SU-DHL-6 (cell line): ENCODE measurements at regions not wholly inside any gene's neighbourhood (a gene's known extent, or its start where the extent isn't known, plus 50 kb on each side); places are given as distances from the start of the nearest gene placed in this dataset.

Source experiments
- H2AFZ ChIP-seq: fragments of 200-600 bp; sonication (generic); 2 replicates; pipeline ENCODE4 v1.6.1; 2014; ENCODE audit warnings: low read depth, mild to moderate bottlenecking, moderate library complexity, mixed read lengths, antibody characterized with exemption, low read length; ENCODE audit not compliant: severe bottlenecking
- H3F3A ChIP-seq: fragments of 200-600 bp; shearing (Covaris generic); 2 replicates; pipeline ENCODE4 v1.6.0; 2016; ENCODE audit warnings: antibody characterized with exemption, mild to moderate bottlenecking; ENCODE audit not compliant: insufficient read depth
- H3K27ac ChIP-seq: fragments of 200-600 bp; sonication (generic); 2 replicates; pipeline ENCODE4 v1.5.1; 2016; ENCODE audit warnings: low read depth, mild to moderate bottlenecking, low read length, moderate library complexity, mixed read lengths
- H3K27me3 ChIP-seq: fragments of 200-600 bp; sonication (generic), shearing (Covaris generic); 2 replicates; pipeline ENCODE4 v1.6.0; 2014; ENCODE audit warnings: mild to moderate bottlenecking, low read length
- H3K36me3 ChIP-seq: fragments of 200-600 bp; sonication (generic); 2 replicates; pipeline ENCODE4 v1.6.1; 2014; ENCODE audit warnings: mild to moderate bottlenecking, low read length, mixed read lengths
- H3K4me2 ChIP-seq: fragments of 300-600, 200-600 bp; shearing (Covaris generic), sonication (generic); 2 replicates; pipeline ENCODE4 v1.6.0; 2014; ENCODE audit warnings: low read length, low read depth, mild to moderate bottlenecking; ENCODE audit not compliant: poor library complexity, severe bottlenecking
- H3K4me3 ChIP-seq: fragments of 200-600 bp; sonication (generic); 2 replicates; pipeline ENCODE4 v1.5.1; 2014; ENCODE audit warnings: antibody characterized with exemption, low read length, mild to moderate bottlenecking, mixed read lengths; ENCODE audit not compliant: insufficient read depth, poor library complexity, severe bottlenecking
- H3K79me2 ChIP-seq: fragments of 200-600 bp; sonication (generic); 2 replicates; pipeline ENCODE4 v1.6.1; 2014; ENCODE audit warnings: mild to moderate bottlenecking, low read length, moderate library complexity; ENCODE audit not compliant: insufficient read depth
- H3K9ac ChIP-seq: fragments of 200-600 bp; sonication (generic); 2 replicates; pipeline ENCODE4 v1.7.0; 2014; ENCODE audit warnings: mild to moderate bottlenecking, low read length
- H3K9me2 ChIP-seq: fragments of 200-600 bp; sonication (generic); replicated peaks from 2 replicates; pipeline ENCODE4 v1.6.1; 2014; ENCODE audit warnings: low read length; ENCODE audit not compliant: insufficient read depth
- H3K9me3 ChIP-seq: fragments of 200-600 bp; sonication (generic); 2 replicates; pipeline ENCODE4 v1.6.1; 2014; ENCODE audit warnings: low read length, mixed read lengths; ENCODE audit not compliant: insufficient read depth
- H4K20me1 ChIP-seq: fragments of 200-600 bp; sonication (generic); 2 replicates; pipeline ENCODE4 v1.6.1; 2014; ENCODE audit warnings: low read depth, mild to moderate bottlenecking, antibody characterized with exemption, low read length, moderate library complexity, mixed read lengths
- EZH2phosphoT487 ChIP-seq: fragments of 200-600 bp; sonication (generic), shearing (Covaris generic); conservative IDR thresholded peaks from 2 replicates; pipeline ENCODE4 v1.6.1; 2018; ENCODE audit warnings: mild to moderate bottlenecking, antibody characterized with exemption, low read length, moderate library complexity, mixed read lengths
- TF ChIP-seq, protein P1 (sequence below): fragments of 200-600 bp; sonication (generic); IDR thresholded peaks from one replicate; pipeline ENCODE4 v1.5.1; 2017; ENCODE audit warnings: antibody characterized with exemption, mild to moderate bottlenecking, low read length, moderate library complexity; ENCODE audit not compliant: insufficient read depth, poor library complexity, severe bottlenecking

DNA sequence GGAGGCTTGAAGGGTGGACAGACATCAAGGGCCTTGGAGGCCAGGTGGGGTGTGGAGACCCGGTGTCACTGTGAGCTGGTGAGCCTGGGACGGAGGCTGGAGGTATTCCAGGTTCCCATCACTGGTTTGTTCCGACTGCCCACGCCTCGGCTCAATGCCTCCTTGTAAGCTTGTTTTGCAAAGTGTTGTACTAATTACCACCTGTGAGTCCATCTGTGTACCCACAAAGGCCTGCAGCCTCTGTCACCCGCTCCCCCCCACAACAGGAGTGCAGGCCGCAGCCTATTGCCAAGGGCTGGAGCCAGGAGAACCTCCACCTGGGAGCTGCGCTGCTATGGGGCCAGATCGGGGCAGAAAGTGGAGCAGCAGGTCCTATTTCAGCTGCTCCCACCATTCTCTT is 521.8 kb upstream of the DPP6 start:
- no peaks in the 10 kb centered on the region for H3K9me3 ChIP-seq
- no peaks in the 10 kb centered on the region for H3K27me3 ChIP-seq
- no peak overlapping the region for H3K4me3 ChIP-seq
- no peak overlapping the region for H3K4me2 ChIP-seq
- H3K9me2 ChIP-seq = no peaks in the 10 kb centered on the region
- H4K20me1 ChIP-seq = no peaks in the 10 kb centered on the region
- no peak for TF ChIP-seq EZH2phosphoT487
- TF ChIP-seq, protein P1, sequence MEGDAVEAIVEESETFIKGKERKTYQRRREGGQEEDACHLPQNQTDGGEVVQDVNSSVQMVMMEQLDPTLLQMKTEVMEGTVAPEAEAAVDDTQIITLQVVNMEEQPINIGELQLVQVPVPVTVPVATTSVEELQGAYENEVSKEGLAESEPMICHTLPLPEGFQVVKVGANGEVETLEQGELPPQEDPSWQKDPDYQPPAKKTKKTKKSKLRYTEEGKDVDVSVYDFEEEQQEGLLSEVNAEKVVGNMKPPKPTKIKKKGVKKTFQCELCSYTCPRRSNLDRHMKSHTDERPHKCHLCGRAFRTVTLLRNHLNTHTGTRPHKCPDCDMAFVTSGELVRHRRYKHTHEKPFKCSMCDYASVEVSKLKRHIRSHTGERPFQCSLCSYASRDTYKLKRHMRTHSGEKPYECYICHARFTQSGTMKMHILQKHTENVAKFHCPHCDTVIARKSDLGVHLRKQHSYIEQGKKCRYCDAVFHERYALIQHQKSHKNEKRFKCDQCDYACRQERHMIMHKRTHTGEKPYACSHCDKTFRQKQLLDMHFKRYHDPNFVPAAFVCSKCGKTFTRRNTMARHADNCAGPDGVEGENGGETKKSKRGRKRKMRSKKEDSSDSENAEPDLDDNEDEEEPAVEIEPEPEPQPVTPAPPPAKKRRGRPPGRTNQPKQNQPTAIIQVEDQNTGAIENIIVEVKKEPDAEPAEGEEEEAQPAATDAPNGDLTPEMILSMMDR = no peak
- no peaks in the 10 kb centered on the region for H3K36me3 ChIP-seq
- no peak overlapping the region for H3K9ac ChIP-seq
- H3K27ac ChIP-seq = no peak overlapping the region
- no peak overlapping the region for H2AFZ ChIP-seq
- no peaks in the 10 kb centered on the region for H3K79me2 ChIP-seq
- no peaks in the 10 kb centered on the region for H3F3A ChIP-seq

DNA sequence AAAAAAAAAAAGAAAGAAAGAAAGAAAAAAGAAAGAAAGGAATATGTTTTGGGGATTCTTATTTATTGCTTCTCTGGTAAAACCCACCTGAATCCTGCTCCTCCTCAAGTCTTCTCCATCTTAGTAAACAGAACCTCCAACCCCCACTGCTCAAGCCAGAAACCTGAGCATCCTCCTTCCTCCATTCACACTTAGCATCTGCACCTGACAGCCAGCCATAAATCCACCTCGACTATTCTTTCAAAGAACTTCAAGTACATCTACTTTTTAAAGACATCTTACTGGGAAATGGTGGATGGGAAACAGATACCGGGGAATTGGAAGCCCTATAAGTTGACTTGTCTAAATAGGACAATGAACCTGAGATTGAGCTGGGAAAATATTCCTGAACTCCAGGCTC is 519.9 kb upstream of the DPP6 start:
- H2AFZ ChIP-seq = no peak overlapping the region
- no peaks in the 10 kb centered on the region for H3F3A ChIP-seq
- no peaks in the 10 kb centered on the region for H3K79me2 ChIP-seq
- no peaks in the 10 kb centered on the region for H3K9me3 ChIP-seq
- no peaks in the 10 kb centered on the region for H4K20me1 ChIP-seq
- no peak overlapping the region for H3K4me3 ChIP-seq
- H3K27me3 ChIP-seq = no peaks in the 10 kb centered on the region
- no peaks in the 10 kb centered on the region for H3K36me3 ChIP-seq
- TF ChIP-seq EZH2phosphoT487 = no peak
- TF ChIP-seq, protein P1 = no peak
- H3K9ac ChIP-seq = no peak overlapping the region
- no peak overlapping the region for H3K4me2 ChIP-seq
- no peak overlapping the region for H3K27ac ChIP-seq
- no peaks in the 10 kb centered on the region for H3K9me2 ChIP-seq

DNA sequence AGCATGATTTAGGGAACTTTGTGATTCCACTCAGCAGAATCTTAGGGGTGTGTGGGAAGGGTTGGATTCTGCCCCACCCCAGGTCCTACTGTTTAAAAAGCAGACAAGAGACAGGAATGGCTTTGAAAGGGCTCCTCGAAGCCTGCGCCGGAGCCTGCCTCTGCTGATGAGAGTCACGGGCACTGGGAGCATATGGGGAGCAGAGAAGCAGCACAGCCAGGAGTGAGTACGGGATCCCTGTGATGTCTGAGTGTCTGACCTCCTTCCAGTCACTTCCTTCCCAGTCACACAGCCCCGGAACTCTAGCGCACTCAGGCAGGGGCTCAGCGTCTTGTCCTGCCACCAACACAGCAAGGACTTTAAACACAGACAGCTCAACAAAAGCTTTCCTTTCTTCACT is 514.9 kb upstream of the DPP6 start:
- TF ChIP-seq EZH2phosphoT487 = no peak
- TF ChIP-seq, protein P1 = no peak
- H2AFZ ChIP-seq = no peak overlapping the region
- H3K27me3 ChIP-seq = no peaks in the 10 kb centered on the region
- no peaks in the 10 kb centered on the region for H3F3A ChIP-seq
- no peak overlapping the region for H3K27ac ChIP-seq
- no peaks in the 10 kb centered on the region for H3K9me3 ChIP-seq
- no peak overlapping the region for H3K9ac ChIP-seq
- no peaks in the 10 kb centered on the region for H4K20me1 ChIP-seq
- no peak overlapping the region for H3K4me2 ChIP-seq
- H3K36me3 ChIP-seq = no peaks in the 10 kb centered on the region
- no peak overlapping the region for H3K4me3 ChIP-seq
- H3K9me2 ChIP-seq = no peaks in the 10 kb centered on the region
- H3K79me2 ChIP-seq = no peaks in the 10 kb centered on the region

DNA sequence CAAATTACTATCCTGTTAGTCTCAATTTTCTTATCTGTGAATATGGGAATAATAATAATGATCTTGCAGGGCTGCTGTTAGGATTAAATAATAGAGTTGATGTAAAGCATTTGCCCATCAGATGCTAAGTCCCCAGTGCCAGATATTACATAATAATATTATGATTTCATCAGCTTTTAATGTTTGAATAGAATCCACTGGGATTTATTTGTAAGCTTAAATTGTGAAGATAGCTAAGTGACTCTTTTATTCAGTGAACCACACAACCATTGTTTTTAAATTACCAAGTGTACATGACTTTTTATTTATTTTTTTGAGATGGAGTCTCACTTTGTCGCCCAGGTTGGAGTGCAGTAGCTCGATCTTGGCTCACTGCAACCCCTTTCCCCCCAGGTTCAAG is 510.3 kb upstream of the DPP6 start:
- no peak overlapping the region for H3K27ac ChIP-seq
- H3K4me2 ChIP-seq = no peak overlapping the region
- no peak for TF ChIP-seq EZH2phosphoT487
- TF ChIP-seq, protein P1 = no peak
- H3F3A ChIP-seq = no peaks in the 10 kb centered on the region
- no peak overlapping the region for H3K9ac ChIP-seq
- no peaks in the 10 kb centered on the region for H3K9me2 ChIP-seq
- no peaks in the 10 kb centered on the region for H4K20me1 ChIP-seq
- no peaks in the 10 kb centered on the region for H3K27me3 ChIP-seq
- no peak overlapping the region for H2AFZ ChIP-seq
- H3K36me3 ChIP-seq = no peaks in the 10 kb centered on the region
- H3K79me2 ChIP-seq = no peaks in the 10 kb centered on the region
- H3K4me3 ChIP-seq = no peak overlapping the region
- H3K9me3 ChIP-seq = no peaks in the 10 kb centered on the region
